ENCODE measurements at regions not wholly inside any gene's neighbourhood (a gene's known extent, or its start where the extent isn't known, plus 50 kb on each side); places are given as distances from the start of the nearest gene placed in this dataset.

- TF ChIP-seq TAF1 (IDR thresholded peaks at IDR 0.05; ENCODE audit: low read depth, low read length), result no peak
- TF ChIP-seq RBBP5 (IDR thresholded peaks at IDR 0.05; ENCODE audit: borderline replicate concordance, low read depth, low read length), result no peak
- TF ChIP-seq CTCF (IDR thresholded peaks at IDR 0.05; ENCODE audit: control extremely low read depth in 1 of 3, insufficient read depth in 1 of 3, low read depth in 1 of 3, low read length in 3 of 3), result no peak
- TF ChIP-seq SUZ12 (IDR thresholded peaks at IDR 0.05; ENCODE audit: low read length), result no peak
- no peak for TF ChIP-seq YY1 (IDR thresholded peaks at IDR 0.05; ENCODE audit: low read depth, low read length)
Observed at GRCh38 chr1:79568411-79568810, 561.9 kb upstream of the ADGRL4 start.

Data from H1 (cell line).